HG03175 (cell line): ENCODE measurements at regions not wholly inside any gene's neighbourhood (a gene's known extent, or its start where the extent isn't known, plus 50 kb on each side); places are given as distances from the start of the nearest gene placed in this dataset.
A peak's percentile ranks its signal among the peaks of the same experiment; 100 is the strongest.
"Not testable (repeated sequence)": the region's sequence is repeated elsewhere in the genome, so short reads cannot be mapped to it uniquely, and the experiment has no call there.

ENCODE experiments used
- ATAC-seq: cut with Tn5 transposase; IDR thresholded peaks from one replicate; pipeline ENCODE4 v1.9.1; 2021; ENCODE audit warnings: mild to moderate bottlenecking, moderate library complexity; ENCODE audit not compliant: unreplicated experiment

DNA sequence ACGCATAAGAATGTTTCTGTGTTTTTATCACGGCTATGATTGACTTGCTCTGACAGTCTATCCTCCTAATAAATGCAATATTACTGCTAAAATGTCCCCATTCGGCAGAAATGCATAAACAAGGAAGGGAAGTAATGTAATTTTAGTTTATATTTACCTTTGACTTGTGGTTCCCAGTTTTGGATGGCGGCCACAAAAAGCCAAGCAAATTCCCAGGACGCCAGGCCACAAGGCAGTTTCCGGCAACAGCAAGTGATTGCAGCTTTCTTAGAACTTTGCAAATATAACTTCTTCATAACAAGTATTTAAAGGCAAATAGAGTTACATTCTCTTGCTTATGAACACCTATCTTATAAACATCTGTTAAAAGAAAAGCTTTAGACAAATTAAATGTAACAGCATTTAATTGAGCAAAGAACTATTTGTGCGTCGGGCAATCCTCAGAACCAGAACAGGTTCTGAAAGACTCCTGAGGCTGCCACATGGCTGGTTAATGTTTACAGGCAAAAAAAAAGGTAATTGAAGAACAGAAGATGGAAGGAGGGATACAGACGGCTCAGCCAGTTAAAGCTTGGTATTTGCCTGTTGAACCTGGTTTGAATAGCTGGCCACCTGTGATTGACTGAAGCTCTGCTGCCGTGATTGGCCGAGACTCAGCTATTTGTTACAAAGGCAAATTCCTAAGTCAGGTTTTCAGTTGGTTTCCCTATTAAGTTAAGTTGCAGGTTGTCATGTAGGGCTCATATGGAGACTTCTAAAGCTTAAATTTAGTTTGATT, 80.8 kb downstream of the C21orf91 start:
- no peak for ATAC-seq

- no peak for ATAC-seq
Observed at GRCh38 chr21:17736072-17736471, 83.1 kb downstream of the C21orf91 start.

- ATAC-seq: no peak
Observed at GRCh38 chr21:17733209-17733608, 85.9 kb downstream of the C21orf91 start.

- no peak for ATAC-seq
Observed at GRCh38 chr21:17732306-17732705, 86.8 kb downstream of the C21orf91 start.

GRCh38 chr21:17731554-17731953, 87.6 kb downstream of the C21orf91 start:
- no peak for ATAC-seq

DNA sequence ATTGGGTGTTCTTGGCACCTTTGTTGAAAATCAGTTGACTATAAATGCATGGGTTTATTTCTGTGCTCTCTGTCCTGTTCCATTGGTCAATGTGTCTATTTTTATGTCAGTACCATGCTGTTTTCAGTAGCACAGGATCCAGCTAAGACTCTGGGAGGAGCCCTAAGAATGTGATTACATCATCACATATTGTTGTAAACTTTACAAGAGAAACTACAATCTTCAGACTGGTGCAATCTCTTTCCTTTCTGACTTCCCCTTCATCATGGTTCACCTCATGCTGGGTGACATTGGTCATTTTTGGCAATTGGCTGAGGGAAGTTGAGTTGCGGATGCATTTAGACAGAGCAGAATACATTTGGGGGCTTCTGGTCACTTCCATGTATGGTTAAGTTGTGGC, 88.4 kb downstream of the C21orf91 start:
- no peak for ATAC-seq

DNA sequence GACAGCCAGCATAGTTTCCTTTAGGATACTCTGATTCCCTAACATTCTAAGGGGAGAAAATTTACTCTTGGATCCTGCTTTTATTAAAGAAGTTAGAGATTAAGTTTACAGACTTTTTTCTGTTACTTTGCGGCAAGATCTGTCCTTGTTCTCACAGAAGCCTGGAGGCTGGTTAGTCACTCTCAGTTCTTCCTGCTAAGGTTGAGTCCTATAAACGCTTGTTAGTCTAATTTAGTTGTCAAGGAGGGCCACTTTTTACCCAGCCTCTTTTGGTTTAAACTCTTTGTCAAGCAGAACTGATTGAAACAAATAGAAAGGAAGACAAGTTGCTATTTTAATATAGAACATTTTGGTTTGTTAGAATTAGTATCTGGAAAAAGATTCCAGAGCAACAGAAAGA, 89.7 kb downstream of the C21orf91 start:
- no peak for ATAC-seq

DNA sequence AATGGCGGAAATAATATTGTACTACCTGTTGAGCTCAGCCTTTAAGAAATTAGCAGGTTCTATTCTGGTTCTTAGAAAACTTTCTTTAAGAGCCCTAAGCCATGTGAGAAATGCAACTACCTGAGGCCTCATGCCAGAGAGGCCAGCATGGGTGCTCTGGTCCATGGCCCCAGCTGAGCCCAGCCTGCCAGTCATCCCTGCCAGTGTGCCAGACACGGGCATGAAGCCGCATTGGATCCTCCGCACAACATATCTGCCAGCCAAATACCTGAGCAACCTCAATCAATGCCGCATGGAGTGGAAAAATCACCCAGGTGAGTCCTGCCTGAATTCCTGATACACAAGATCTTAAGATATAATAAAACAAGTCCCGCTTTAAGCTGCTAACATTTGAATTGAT, 91.8 kb downstream of the C21orf91 start:
- ATAC-seq: no peak

DNA sequence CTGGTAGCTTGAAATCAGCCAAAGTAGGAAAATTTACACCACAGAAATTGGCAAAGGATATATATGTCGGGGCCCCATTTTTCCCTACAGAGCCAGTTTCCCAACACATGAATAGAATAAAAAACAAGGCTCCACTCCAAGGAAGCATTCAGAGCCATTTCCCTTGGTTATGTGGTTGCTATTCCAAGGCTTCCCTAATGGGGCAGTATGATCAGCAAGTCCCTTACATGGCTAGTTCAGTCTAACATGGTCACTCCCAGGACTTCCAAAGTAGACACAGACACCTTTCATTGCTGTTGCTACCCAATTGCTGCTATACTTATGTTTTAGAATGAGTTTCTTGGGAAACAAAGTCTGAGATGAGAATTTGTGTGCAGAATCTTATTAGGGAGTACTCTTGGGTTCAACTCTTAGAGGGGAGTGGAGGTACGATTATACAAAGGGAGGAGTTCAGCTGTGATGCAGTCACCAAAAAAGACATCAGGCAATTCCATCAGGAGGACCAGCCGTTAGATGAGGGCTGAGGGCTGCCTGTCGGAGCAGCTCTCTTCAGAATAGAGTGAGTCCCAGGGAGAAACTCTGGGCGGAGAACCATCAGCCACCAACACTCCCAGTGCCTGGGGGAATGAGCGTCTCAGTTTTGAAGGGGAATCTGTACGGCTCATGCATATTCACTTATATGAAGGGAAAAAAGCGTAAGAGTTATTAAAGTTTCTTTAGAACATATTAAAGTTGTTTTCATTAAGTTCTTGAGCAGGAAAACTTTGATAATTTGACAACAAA, 92.9 kb downstream of the C21orf91 start:
- no peak for ATAC-seq

DNA sequence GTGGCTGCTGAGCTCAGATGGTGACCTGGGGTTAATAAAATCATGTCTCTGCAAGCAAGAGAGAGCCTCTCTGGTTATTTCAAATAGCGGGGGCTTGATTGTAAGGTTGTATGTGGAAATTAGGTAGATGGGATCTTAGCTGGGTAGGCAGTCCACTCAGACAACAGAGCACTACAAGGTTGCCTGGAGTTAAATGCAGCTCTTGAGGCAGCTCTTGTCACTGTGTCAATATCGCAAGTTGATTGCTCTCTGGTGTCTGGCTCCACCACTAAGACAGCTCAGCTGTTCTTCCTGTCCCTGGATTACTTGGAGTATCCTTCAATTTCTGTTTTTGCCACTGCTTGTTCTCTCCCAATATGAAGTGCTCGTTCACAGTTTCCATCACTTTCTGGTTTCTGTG, 93.8 kb downstream of the C21orf91 start:
- no peak for ATAC-seq

DNA sequence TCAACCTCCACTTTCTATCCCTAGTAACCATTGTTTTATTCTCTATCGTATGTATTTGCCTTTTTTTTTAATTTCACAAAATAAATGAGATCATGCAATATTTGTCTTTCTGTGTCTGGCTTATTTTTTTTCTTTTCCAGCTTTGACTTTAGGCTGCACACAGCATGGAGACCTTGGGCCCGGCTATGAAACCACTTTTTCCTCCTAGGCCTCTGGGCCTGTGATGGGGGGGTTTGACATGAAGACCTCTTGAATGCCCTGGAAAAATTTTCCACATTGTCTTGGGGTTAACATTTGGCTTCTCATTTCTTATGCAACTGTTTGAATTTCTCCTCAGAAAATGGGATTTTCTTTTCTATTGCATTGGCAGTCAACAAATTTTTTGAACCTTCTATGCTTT, 100.2 kb upstream of the BTG3 start:
- no peak for ATAC-seq

DNA sequence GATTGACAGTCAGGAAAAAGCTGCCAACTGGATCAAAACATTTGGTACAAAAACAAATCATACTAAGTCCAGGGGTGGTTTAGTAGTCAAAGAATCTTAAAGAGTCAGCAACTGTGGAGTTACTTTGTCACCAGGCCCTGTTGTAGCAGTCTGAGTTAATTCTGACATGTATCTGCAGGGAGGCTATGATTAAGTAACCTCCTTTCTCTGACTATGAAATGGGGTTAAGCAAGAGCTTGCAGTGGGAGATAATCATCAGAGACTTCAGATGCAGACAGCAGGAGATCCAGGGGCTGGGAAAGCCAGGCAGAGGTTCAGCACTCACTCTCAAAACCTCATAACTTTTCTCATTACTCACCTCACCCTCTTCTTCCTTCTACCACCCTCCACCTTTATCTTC, 99.2 kb upstream of the BTG3 start:
- ATAC-seq: no peak

GRCh38 chr21:17709266-17709611, 96.5 kb upstream of the BTG3 start:
- peak; percentile 99 for ATAC-seq

- ATAC-seq: peak; percentile 72
Observed at GRCh38 chr21:17708522-17709265, 96.0 kb upstream of the BTG3 start.

DNA sequence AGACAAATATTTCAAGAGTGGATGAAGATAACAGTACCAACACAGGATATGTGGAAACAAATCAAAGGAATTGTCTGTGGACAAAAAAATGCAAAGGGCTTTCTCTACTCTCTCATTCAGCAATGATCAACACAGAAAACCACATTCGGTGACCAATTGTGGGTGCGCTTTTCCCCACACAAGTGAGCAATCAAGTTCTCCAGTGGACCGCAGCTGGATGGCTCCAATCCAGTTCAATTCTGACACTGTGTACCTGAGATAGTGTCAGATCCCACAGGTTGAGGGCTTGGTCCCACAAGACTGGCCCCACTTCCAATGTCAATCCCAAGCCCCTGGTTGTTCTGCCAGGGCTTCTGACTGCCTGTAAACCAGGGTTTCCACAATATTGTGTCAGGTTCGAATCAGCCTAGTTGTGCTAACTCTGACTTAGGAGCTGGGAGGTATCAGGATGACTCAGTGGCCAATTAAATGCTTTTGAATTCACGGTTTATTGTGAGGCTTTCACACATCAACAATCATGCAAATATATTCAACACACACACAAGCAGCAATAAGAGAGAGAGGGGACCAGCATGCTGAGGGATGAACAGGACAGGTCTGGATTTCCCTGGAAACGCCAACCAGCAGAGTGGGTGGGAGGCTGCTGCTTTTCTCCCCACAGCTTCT, 87.0 kb upstream of the BTG3 start:
- peak; percentile 68 for ATAC-seq

DNA sequence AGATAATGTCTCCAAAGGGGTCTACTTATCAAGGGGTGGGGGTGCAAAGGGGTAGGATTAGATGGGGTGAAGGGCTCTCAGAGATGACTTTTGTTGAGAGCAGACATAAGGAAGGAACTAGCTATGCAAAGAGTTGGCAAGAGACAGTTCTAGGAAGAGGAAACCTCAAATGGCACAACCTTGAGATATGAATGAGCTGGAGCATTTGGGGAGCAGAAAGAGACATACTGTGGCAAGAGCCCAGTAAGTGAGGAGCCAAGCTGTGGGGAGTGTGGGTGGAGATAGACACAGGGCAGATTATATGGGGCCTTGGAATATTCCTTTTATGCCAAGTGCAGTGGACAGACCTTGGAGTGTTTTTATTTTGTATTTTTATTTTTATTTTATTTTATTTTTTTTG, 84.8 kb upstream of the BTG3 start:
- no peak for ATAC-seq

- ATAC-seq: not testable (repeated sequence)
Observed at GRCh38 chr21:17694416-17694815, 81.7 kb upstream of the BTG3 start.

- ATAC-seq: no peak
Observed at GRCh38 chr21:17693801-17694200, 81.1 kb upstream of the BTG3 start.

DNA sequence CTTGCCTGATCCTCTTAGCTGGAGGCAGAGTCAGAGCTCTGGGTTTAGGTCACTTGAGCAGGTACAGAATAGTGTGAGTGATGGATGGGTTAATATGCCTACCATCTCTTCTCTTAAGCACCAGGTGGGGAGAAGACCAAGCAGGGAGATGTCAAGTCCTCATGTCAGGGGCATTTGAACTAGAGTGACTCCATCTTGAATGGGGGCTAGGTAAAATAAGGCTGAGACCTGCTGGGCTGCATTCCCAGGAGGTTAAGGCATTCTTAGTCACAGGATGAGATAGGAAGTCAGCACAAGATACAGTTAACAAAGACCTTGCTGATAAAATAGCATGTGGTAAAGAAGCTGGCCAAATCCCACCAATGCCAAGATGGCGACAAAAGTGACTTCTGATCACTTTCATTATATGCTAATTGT, 77.4 kb upstream of the BTG3 start:
- ATAC-seq: no peak

- no peak for ATAC-seq
Observed at GRCh38 chr21:17688912-17689874, 76.5 kb upstream of the BTG3 start.
